Neural cell (in vitro differentiated cells): ENCODE measurements at regions not wholly inside any gene's neighbourhood (a gene's known extent, or its start where the extent isn't known, plus 50 kb on each side); places are given as distances from the start of the nearest gene placed in this dataset.

ENCODE experiments used
- CTCF ChIP-seq: fragments of 450-650 bp; IDR thresholded peaks from 2 replicates; pipeline ENCODE4 v1.5.1; 2014; ENCODE audit warnings: antibody characterized with exemption, mild to moderate bottlenecking, moderate library complexity; ENCODE audit not compliant: poor library complexity, severe bottlenecking
- EZH2 ChIP-seq: fragments of 200-600, 300-800 bp; shearing (Covaris generic), sonication (generic); IDR thresholded peaks from 2 replicates; pipeline ENCODE4 v1.6.1; 2014; ENCODE audit warnings: antibody characterized with exemption, low read length, borderline replicate concordance, mild to moderate bottlenecking; ENCODE audit not compliant: insufficient read depth, poor library complexity, severe bottlenecking
- POLR2AphosphoS5 ChIP-seq: IDR thresholded peaks from 2 replicates; pipeline ENCODE4 v1.6.1; 2012
- RAD21 ChIP-seq: fragments of 450-650 bp; conservative IDR thresholded peaks from 2 replicates; pipeline ENCODE4 v1.6.1; 2014; ENCODE audit warnings: antibody characterized with exemption, mild to moderate bottlenecking, moderate library complexity
- REST ChIP-seq: IDR thresholded peaks from 2 replicates; pipeline ENCODE4 v1.6.1; 2012; ENCODE audit warnings: borderline replicate concordance
- SMC3 ChIP-seq: fragments of 450-650 bp; conservative IDR thresholded peaks from 2 replicates; pipeline ENCODE4 v1.6.1; 2014; ENCODE audit warnings: antibody characterized with exemption, mild to moderate bottlenecking, moderate library complexity; ENCODE audit not compliant: poor library complexity
- TAF1 ChIP-seq: IDR thresholded peaks from 2 replicates; pipeline ENCODE4 v1.6.1; 2012; ENCODE audit warnings: low read depth

GRCh38 chr10:25724241-25724640, 209.8 kb upstream of the MYO3A start:
- TF ChIP-seq CTCF (no peak), TAF1 (no peak), POLR2AphosphoS5 (no peak), EZH2 (no peak), RAD21 (no peak), SMC3 (no peak), REST (no peak)
